Fibroblast of mammary gland (primary cell): ENCODE measurements at regions not wholly inside any gene's neighbourhood (a gene's known extent, or its start where the extent isn't known, plus 50 kb on each side); places are given as distances from the start of the nearest gene placed in this dataset.

ENCODE experiments used
- DNase-seq: peaks from one replicate; pipeline ENCODE4 v3.0.0-alpha.2; 2010; ENCODE audit warnings: low read depth
- H3K4me3 ChIP-seq: 2 replicates; pipeline ENCODE4 v1.5.1; 2011; ENCODE audit warnings: low read depth, mild to moderate bottlenecking, low read length, moderate library complexity; ENCODE audit not compliant: control insufficient read depth
- CTCF ChIP-seq: conservative IDR thresholded peaks from 2 replicates; pipeline ENCODE4 v1.5.1; 2011; ENCODE audit warnings: low read depth, low read length, inconsistent platforms; ENCODE audit not compliant: control insufficient read depth, insufficient read depth

DNA sequence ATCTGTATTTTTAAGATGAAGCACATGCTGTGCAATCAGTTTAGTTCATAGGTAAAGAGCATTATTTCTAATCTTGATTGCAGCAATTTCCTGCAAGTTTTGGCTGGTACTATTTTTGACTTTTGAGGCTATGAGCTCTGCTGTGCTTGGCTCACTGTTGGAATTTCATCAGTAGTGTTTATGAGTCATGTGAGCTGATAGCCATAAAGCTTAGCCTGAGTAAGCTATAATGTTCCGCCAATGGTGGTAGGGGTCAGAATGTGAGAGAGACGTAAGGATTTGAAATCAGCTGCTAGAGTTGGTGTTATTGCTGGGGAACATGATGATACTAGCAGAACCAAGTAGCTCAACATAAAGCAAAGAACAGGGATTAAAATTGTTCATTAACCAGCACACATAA lies 590.9 kb upstream of the GNPDA2 start:
- H3K4me3 ChIP-seq: no peak overlapping the region
- peak; percentile 66 for DNase-seq
- no peak for TF ChIP-seq CTCF

DNA sequence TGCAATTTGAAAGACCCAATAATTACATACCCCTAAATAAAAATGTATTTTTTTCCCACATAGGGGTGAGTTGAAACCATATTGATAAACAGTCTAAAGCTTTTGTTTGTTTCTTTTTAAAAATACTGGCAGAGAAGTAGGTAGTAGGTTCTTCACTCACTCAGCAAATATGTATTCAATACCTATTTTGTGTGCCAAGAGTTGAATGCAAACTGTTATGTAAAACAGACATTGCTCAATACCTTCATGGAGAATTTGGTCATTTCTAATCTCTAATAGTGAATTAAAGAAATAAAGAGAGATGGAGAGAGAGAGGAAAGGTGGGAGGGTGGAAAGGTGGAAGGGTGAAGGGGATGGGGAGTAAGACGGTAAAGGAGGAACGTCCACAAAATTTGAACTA lies 589.9 kb upstream of the GNPDA2 start:
- H3K4me3 ChIP-seq: no peak overlapping the region
- TF ChIP-seq CTCF: no peak
- DNase-seq: peak; percentile 4

DNA sequence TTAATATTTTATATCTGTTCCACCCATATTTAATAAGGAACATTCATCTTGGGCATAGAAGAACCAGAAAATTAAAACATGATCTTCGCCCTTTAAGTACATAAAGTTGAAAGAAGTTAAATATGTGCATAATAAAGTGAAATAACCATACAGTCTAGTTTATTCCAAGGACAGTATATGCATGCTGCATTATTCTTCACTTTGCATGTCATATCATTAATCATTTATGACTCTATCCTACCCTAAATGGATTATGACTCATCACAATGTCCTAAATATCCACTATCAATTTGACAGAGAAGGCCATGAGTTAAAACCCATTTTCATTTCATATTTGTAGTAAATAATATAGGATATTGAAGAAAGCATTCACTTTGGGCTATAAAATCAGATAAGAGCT lies 576.5 kb upstream of the GNPDA2 start:
- no peak for DNase-seq
- TF ChIP-seq CTCF: no peak
- no peak overlapping the region for H3K4me3 ChIP-seq

DNA sequence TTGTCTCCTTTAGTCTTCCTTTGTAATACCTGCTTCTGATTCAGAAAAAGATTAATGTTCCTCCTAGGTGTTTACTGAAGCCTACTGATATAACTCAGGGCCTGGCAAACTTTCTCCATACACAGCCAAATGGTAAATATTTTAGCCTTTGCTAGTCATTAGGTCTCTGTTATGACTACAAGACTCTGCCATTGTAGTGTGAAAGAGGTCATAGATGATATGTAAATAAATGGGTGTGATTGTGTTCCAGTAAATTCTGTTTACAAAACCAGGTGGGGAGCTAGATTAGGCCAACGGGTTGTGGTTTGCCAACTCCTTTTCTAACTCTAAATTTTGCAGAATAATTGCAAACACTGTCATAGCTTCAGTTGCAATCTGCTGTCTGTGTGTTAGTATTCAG lies 568.1 kb upstream of the GNPDA2 start:
- no peak overlapping the region for H3K4me3 ChIP-seq
- DNase-seq: no peak
- no peak for TF ChIP-seq CTCF

- TF ChIP-seq CTCF: no peak
- DNase-seq: no peak
- H3K4me3 ChIP-seq: no peak overlapping the region
These were observed 567.0 kb upstream of the GNPDA2 start for GRCh38 chr4:45293335-45293734.

DNA sequence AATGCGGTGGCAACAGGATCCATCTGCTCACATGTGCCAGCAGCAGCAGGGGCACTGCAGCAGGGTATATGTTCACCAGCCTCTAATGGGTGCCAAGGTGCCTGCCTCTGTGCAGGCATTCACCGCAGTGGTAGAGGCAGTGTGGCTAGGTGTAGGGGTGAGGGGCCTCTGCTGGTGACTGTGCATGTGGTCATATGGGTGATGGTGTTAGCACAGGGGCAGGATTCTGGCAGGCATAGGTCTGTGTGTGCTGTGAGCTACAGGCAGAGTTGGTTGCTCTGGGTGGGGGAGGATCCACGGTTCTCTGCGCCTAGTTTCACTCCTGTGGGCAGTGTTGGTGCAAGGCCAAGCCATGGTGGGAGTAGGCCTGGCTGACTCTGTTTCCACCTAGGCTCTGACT lies 566.5 kb upstream of the GNPDA2 start:
- no peak for TF ChIP-seq CTCF
- DNase-seq: no peak
- no peak overlapping the region for H3K4me3 ChIP-seq

- no peak for TF ChIP-seq CTCF
- no peak overlapping the region for H3K4me3 ChIP-seq
- DNase-seq: no peak
These were observed 558.2 kb upstream of the GNPDA2 start for GRCh38 chr4:45284400-45285085.
